Brain pericyte (primary cell): ENCODE measurements at regions not wholly inside any gene's neighbourhood (a gene's known extent, or its start where the extent isn't known, plus 50 kb on each side); places are given as distances from the start of the nearest gene placed in this dataset.
"Not testable (repeated sequence)": the region's sequence is repeated elsewhere in the genome, so short reads cannot be mapped to it uniquely, and the experiment has no call there.

ENCODE experiments used
- DNase-seq: peaks from one replicate; pipeline ENCODE4 v3.0.0-alpha.2; 2012; ENCODE audit warnings: low read depth, low spot score

DNA sequence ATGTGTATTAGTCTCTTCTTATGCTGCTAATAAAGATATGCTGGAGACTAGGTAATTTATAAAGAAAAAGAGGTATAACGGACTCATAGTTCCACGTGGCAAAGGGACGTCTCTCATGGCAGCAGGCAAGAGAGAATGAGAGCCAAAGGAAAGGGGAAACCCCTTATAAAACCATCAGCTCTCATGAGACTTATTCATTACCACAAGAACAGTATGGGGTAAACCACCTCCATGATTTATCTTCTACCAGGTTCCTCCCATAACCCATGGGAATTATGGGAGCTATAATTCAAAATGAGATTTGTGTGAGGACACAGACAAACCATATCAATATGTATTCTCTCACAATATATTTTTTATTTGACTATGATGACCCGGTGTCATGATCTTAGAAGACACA is 109.1 kb downstream of the UTRN start:
- DNase-seq, result no peak

DNA sequence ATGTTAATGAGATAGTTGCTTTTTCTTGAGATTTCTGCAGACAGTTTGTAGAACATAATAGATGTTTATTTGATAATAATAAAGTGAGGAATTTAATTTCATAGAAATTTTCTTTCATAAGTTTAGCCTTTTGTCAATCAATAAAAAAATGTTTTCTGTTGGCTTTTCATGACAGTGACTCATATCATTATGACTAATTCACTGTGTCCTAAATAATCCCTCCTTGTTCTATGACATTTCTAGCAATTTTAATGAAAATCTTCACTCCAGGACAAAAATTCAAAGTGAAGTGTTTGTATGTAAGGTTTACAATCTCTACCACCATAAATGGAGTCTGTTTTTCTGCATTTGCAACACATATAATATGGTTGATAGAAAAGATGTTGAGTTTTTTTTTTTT is 109.9 kb downstream of the UTRN start:
- no peak for DNase-seq

DNA sequence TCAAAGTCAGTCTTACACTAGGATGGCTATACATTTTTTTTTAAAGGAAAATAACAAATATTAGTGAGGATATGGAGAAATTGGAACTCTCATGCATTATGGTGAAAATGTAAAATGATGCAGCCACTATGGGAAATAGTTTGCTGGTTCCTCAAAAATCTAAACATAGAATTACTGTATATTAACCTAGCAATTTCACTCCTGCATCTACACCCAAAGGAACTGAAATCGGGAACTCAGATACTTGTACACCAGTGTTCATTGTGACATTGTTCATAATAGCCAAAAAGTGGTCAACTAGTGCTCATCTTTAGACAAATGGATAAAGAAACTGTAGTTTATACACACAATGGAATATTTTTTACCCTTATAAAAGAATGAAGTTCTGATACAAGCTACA is 110.7 kb downstream of the UTRN start:
- DNase-seq, result no peak

DNA sequence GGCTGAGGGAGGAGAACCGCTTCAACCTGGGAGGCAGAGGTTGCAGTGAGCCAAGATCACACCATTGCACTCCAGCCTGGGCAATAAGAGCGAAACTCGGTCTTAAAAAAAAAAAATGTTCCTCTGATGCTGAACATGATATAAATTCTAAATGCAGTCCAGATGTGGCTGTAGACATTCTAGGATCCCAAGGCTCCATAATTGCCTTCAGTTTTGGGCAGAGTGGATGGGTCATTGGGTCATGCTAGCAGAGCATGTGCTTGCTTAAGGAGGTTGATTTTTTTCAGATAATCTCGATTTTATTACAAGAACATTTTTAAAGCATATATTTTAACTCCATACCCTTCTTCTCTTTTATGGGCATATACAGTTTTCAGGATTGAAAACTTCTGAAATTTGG is 112.0 kb downstream of the UTRN start:
- no peak for DNase-seq

DNA sequence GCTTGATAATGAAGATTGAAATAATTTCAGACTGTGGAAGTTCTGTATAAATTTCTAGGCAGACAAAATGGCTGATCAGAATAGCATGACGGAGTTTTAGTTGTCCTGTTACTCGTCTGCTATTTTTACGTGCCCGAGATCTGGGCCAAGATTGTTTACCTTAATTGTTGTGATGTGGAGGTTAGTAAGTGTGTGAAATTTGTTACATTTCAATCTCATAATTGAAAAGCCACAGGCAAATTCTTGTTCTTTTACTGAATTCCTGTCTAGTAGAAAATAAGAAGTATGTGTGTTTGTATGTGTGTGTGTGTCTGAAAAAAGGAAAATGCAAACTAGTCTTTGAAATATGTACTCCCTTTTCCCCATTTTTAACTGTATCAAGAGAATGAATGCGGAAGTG is 115.2 kb downstream of the UTRN start:
- no peak for DNase-seq

DNA sequence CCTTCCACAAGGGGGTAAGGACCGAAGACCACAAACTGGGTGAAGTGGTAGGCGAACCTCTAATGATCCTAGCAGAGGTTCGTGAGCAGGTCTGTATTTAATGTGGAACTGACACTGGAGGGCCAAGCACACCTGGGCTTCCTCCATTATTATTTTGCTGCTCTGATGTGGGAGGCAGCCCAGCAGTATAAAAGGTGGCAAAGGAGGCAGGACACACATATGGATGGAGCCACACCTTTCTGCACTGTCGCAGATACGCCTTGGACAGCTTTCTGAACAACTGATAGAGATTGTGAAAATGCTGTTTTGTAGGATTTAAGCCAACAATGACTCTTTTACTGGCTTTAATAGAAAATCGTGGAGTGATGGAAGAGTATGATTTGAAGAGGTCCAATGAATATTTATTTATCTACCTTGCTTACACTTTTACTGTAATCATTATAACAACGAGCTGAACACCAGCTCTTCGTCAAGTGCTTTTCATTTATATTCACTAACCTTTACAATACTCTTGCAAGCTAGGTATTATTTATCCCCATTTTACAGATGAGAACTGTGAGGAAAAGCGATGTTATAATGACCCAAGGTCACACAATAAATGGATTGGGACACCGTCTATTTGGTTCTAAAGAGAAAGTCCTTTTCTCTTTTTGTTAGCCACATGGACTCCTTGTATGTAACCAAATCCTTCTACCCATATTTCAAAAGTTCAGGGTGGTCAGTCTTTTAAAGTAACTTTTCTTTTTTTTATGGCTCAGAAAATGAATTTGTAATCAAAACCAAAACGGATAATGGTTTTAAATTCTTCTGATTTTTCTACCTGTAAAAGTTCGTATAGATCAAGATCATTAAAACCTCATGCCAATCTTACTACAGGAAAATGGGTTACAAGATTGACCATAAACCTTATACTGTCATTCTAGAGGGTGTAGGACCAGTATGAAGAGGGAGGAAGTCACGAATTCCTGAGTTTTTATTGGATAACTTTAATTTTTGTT is 116.9 kb downstream of the UTRN start:
- DNase-seq, result no peak

- no peak for DNase-seq
Measured at GRCh38 chr6:144402750-144403149, 117.6 kb downstream of the UTRN start.

DNA sequence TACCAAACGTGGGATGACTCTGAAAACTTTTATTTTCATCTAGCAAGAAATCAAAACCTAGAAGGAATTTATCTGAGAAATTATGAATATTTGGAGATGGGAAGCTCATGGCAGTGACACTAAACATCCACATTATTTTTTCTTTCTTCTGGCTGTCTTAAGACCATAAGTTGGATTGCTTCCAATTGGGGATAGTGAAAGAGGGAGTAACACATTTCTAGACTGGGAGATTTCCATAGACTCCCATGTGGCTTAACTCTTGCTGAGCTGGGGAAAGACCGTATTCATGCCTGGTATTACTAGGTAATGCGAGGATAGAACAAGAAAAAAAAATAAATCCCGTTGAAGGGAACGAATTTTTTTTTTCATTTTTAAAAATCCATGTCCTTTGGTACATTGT is 120.0 kb downstream of the UTRN start:
- DNase-seq, result no peak

DNA sequence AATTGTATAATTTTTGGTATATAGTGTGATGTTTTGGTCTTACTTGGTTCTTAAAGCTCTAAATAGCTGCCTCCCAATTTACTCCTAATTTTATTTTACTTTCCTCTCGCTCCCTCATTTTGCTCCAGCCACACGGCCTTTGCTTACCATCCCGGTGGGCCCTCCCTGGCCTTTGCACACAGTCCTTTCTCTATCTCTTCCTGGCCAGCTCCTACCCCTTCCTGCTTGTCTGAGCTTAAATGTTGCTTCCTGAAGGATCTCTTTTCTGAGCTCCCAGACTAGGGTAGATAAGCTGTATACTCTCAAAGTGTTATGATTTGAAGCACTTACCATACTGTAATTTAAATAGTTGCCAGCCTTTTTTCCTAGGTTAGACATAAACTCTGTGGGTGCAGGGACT is 121.7 kb downstream of the UTRN start:
- DNase-seq, result no peak

DNA sequence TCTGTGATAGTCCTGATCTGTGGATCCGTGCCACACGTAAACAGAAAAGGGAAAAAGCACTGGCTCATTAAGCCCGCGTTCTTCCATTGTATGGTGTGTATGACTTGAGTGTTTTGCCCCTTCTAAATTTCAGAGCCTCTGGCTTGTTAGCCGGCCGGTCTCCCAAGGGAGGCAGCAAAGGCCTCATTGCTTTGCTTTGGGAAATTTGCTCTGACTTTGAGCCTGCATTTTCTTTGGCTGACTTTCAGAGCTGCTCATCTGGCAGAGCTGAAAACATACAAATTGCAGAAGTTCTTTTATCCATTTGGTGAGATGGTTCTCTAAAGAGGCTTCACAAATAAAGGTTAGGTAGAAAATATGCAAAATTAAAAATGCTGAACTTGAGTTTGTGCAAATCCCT is 123.0 kb downstream of the UTRN start:
- peak; percentile 60 for DNase-seq

- no peak for DNase-seq
Measured at GRCh38 chr6:144410059-144410458, 124.9 kb downstream of the UTRN start.

DNA sequence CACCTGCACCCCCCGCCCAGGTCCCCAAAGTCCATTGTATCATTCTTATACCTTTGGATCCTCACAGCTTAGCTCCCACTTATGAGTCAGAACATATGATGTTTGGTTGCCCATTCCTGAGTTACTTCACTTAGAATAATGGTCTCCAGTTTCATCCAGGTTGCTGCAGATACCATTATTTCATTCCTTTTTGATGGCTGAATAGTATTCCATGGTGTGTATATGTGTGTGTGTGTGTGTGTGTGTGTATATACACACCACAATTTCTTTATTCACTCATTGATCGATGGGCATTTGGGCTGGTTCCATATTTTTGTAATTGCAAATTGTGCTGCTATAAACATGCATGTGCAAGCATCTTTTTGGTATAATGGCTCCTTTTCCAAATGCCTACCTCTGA is 125.4 kb downstream of the UTRN start:
- not testable (repeated sequence) for DNase-seq

DNA sequence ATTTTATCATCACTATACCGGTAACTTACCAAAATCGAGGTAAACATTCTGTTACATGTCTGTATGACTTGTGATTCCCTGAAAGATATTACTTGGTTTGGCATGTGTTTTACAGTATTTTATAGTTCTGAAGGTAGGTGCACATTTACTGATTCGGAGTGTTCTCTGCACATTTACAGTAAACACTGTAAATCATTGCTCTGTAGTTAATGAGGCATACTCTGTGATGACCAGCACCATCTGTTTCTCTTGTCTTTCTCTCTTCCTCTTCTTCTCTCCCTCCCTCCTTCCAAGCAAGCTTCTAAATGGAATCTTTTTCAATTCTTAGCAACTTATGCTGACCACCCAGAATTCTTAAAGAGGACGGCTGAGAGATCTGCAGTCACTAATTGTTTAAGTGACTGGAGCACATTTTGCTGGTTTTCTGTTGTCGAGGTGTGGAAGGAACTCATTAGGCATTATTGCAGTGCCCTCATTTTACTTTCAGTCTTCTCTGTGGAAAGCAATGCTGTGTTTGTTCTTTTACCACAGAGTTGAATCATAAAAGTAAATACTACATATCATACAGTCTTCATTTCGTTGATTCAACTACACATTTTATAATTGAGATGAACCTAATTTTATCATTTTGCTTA is 126.5 kb downstream of the UTRN start:
- no peak for DNase-seq

DNA sequence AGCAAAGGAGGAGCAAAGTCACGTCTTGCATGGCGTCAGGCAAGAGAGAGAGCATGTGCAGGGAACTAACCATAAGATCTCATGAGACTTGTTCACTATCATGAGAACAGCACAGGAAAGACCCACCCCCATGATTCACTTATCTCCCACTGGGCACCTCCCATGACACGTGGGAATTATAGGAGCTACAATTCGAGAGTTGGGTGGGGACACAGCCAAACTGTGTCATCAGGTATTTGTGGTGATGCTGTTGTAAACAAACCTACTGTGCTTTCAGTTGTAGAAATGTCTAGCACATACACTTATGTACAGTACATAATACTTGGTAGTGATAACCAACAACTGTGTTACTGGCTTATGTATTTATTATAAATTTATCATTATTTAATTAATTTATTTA is 128.3 kb downstream of the UTRN start:
- no peak for DNase-seq

DNA sequence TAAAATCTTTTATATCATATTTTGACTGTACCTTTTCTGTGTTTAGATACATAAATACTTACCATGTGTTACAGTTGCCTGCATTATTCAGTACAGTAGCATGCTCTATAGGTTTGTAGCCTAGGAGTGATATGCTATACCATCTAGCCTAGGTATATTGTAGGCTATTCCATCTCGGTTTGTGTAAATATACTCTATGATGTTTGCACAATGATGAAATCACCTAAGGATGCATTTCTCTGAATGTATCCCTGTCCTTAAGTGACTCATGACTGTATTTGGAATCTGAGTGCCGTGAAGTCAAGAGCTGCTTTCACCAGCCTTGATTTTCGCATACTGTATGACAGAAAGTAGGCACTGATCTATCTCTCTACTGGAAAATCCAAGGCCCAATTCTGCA is 129.9 kb downstream of the UTRN start:
- no peak for DNase-seq

GRCh38 chr6:144415835-144416237 is 130.7 kb downstream of the UTRN start:
- no peak for DNase-seq

DNA sequence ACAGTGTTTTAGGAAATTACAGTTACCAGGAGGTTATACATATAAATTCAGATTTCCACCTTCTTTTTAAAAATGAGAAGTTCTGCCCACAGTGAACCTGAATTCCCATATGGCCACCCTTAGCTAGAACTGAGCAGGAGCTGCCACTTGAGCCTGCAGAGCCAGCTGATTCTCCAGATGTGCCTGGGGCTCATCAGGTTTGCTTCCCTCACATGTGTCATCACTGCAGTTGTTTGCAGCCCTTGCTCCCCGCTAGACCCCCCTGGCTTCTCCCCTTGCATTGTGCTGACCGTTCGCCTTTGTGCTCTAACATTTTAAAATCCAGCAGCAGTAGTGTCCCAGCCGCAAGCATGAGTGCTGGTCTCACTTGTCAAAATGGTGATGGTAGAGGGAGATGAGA is 131.1 kb downstream of the UTRN start:
- no peak for DNase-seq

DNA sequence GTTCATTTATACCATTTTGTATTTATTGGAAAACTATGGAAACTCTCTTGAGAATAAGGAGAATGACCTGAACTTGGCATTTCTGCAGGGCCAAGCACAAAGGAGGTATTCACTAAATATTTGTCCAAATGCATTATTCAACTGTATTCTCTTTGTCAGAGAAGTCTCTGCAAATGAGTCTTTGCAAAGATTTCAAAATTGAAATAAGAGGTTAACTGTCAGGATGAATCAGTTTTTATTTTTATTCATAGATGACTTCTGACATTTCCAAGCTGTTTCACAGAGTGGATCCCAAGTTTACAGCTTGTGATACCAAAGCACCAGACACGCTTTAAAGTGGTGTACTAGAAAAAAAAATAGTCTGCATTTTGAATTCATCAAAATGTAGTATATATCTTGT is 131.6 kb downstream of the UTRN start:
- DNase-seq, result no peak

GRCh38 chr6:144417681-144418080 is 132.5 kb downstream of the UTRN start:
- no peak for DNase-seq

- no peak for DNase-seq
Measured at GRCh38 chr6:144418959-144419545, 133.9 kb downstream of the UTRN start.

DNA sequence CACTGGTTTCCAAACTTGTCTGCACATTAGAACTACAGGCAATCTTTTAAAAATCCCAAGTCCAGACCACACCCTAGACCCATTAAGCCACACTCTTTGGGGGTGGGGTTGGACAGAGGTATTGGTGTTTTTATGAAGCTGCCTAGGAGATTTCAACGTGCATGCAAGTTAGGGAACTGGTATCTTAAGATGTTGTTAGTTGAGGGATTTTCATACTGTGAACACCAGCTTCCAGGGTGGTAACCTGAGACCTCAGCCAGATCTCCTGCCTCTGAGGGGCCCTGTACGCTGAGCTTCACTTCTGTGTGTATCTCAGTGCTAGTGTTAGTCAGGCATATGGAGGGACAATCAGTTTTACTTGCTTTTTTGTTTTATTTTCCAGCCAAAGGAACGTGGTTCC is 138.0 kb downstream of the UTRN start:
- DNase-seq, result no peak

DNA sequence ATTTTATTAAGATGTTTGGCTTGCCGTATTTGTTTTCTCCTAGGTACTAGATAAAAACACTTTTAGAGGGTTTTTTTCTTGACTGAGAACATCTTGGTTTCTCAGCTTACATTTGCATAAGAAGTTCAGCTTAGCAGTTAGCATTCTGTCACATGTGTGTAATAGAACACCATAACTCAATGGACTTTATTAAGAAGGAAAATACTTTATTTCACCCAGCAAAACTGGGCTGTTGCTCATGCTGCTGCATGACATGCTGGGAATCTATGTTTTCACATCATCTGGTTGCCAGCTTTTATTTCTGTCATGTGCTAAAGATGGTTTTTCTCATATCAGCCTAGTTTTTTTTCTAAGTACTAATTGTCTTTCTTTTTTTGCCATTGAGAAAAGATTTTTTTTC is 144.6 kb downstream of the UTRN start:
- DNase-seq, result no peak

GRCh38 chr6:144433446-144433845 is 148.3 kb downstream of the UTRN start:
- not testable (repeated sequence) for DNase-seq
